ENCODE measurements at regions not wholly inside any gene's neighbourhood (a gene's known extent, or its start where the extent isn't known, plus 50 kb on each side); places are given as distances from the start of the nearest gene placed in this dataset.

- no peaks in the 10 kb centered on the region for H4K20me1 ChIP-seq (ENCODE audit: insufficient read depth)
- H2AFZ ChIP-seq (ENCODE audit: low read depth, low read length): no peak overlapping the region
- no peak overlapping the region for H3K27ac ChIP-seq (ENCODE audit: low read length)
- no peaks in the 10 kb centered on the region for H3K79me2 ChIP-seq (replicated peaks; ENCODE audit: insufficient read depth, low read length)
- no peaks in the 10 kb centered on the region for H3K36me3 ChIP-seq (ENCODE audit: insufficient read depth, low read length)
- H3K9me2 ChIP-seq (ENCODE audit: insufficient read depth, low read length): no peaks in the 10 kb centered on the region
- no peaks in the 10 kb centered on the region for H3K27me3 ChIP-seq (ENCODE audit: insufficient read depth, low read depth, low read length)
- H3K9me3 ChIP-seq (ENCODE audit: low read length): no peaks in the 10 kb centered on the region
- no peaks in the 10 kb centered on the region for H3F3A ChIP-seq (ENCODE audit: insufficient read depth, low read length, poor library complexity, severe bottlenecking)
- no peak overlapping the region for H3K4me3 ChIP-seq (ENCODE audit: low read length)
- no peak for TF ChIP-seq EZH2 (IDR thresholded peaks at IDR 0.05; ENCODE audit: borderline replicate concordance, insufficient read depth, low read length, poor library complexity, severe bottlenecking)
- no peak for TF ChIP-seq REST (IDR thresholded peaks at IDR 0.05; ENCODE audit: borderline replicate concordance)
- no peak for TF ChIP-seq EP300 (conservative IDR thresholded peaks at IDR 0.05; ENCODE audit: poor library complexity, severe bottlenecking)
- no peak for TF ChIP-seq RAD21 (conservative IDR thresholded peaks at IDR 0.05)
- no peak for TF ChIP-seq MXI1 (conservative IDR thresholded peaks at IDR 0.05; ENCODE audit: poor library complexity, severe bottlenecking)
- no peak for TF ChIP-seq TAF1 (IDR thresholded peaks at IDR 0.05; ENCODE audit: low read depth)
- TF ChIP-seq CTCF (IDR thresholded peaks at IDR 0.05; ENCODE audit: poor library complexity, severe bottlenecking): no peak
- H3K4me2 ChIP-seq (ENCODE audit: low read length): no peak overlapping the region
- H3K9ac ChIP-seq (ENCODE audit: low read length): no peak overlapping the region
Measured at GRCh38 chr7:145681159-145681558, 435.4 kb upstream of the CNTNAP2 start.

- Histone ChIP-seq H4K20me1 (ENCODE audit: insufficient read depth) (no peaks in the 10 kb centered on the region), H3K9me2 (ENCODE audit: insufficient read depth, low read length) (no peaks in the 10 kb centered on the region), H3K79me2 (replicated peaks; ENCODE audit: insufficient read depth, low read length) (no peaks in the 10 kb centered on the region), H3F3A (ENCODE audit: insufficient read depth, low read length, poor library complexity, severe bottlenecking) (no peaks in the 10 kb centered on the region), H3K9me3 (ENCODE audit: low read length) (no peaks in the 10 kb centered on the region), H2AFZ (ENCODE audit: low read depth, low read length) (no peak overlapping the region), H3K36me3 (ENCODE audit: insufficient read depth, low read length) (no peaks in the 10 kb centered on the region), H3K9ac (ENCODE audit: low read length) (no peak overlapping the region), H3K27ac (ENCODE audit: low read length) (no peak overlapping the region), H3K27me3 (ENCODE audit: insufficient read depth, low read depth, low read length) (no peaks in the 10 kb centered on the region), H3K4me2 (ENCODE audit: low read length) (no peak overlapping the region), H3K4me3 (ENCODE audit: low read length) (no peak overlapping the region)
- TF ChIP-seq RAD21 (conservative IDR thresholded peaks at IDR 0.05) (no peak), MXI1 (conservative IDR thresholded peaks at IDR 0.05; ENCODE audit: poor library complexity, severe bottlenecking) (no peak), EZH2 (IDR thresholded peaks at IDR 0.05; ENCODE audit: borderline replicate concordance, insufficient read depth, low read length, poor library complexity, severe bottlenecking) (no peak), CTCF (IDR thresholded peaks at IDR 0.05; ENCODE audit: poor library complexity, severe bottlenecking) (no peak), POLR2AphosphoS5 (IDR thresholded peaks at IDR 0.05) (no peak), SMC3 (conservative IDR thresholded peaks at IDR 0.05; ENCODE audit: poor library complexity) (no peak), EP300 (conservative IDR thresholded peaks at IDR 0.05; ENCODE audit: poor library complexity, severe bottlenecking) (no peak), TAF1 (IDR thresholded peaks at IDR 0.05; ENCODE audit: low read depth) (no peak), REST (IDR thresholded peaks at IDR 0.05; ENCODE audit: borderline replicate concordance) (no peak)
Measured at GRCh38 chr7:145665499-145666258, 450.9 kb upstream of the CNTNAP2 start.

All from neural cell (in vitro differentiated cells).